Activated CD8-positive, alpha-beta memory T cell treated with anti-CD3 and anti-CD28 coated beads, Interleukin-2, amount 50 U/mL, for 1 hour (primary cell): ENCODE measurements at regions not wholly inside any gene's neighbourhood (a gene's known extent, or its start where the extent isn't known, plus 50 kb on each side); places are given as distances from the start of the nearest gene placed in this dataset.

Source experiments
- DNase-seq: peaks from one replicate; pipeline ENCODE4 v3.0.0-alpha.2; 2020; ENCODE audit errors: extremely low read depth

DNA sequence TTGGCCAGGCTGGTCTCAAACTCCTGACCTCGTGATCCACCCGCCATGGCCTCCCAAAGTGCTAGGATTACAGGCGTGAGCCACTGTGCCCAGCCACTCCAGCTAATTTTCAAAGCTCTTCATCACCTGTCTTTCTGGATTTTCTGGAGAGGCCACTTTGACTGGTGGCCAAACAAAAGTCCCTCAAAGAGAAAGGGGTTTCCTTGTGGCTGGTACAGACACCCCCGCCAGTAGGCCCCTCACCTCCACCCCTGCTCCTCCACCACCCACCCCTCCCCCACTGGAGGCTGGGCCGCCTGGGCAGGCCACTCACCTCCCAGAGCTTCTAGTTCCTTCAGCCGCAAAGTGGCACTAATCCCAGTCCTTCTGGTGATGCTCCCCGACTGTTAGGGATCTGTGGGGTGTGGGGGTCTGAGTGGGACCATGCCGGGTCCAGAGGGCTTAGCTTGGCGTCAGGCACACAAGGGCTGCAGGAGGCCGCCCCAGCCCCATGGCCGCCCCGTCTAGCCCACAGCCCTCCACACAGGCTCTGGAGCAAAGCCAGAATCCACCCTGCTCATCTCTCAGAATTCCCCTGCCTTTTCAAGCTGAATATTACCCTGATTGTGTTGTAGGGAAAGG lies 182.0 kb upstream of the IER5L start:
- no peak for DNase-seq

DNA sequence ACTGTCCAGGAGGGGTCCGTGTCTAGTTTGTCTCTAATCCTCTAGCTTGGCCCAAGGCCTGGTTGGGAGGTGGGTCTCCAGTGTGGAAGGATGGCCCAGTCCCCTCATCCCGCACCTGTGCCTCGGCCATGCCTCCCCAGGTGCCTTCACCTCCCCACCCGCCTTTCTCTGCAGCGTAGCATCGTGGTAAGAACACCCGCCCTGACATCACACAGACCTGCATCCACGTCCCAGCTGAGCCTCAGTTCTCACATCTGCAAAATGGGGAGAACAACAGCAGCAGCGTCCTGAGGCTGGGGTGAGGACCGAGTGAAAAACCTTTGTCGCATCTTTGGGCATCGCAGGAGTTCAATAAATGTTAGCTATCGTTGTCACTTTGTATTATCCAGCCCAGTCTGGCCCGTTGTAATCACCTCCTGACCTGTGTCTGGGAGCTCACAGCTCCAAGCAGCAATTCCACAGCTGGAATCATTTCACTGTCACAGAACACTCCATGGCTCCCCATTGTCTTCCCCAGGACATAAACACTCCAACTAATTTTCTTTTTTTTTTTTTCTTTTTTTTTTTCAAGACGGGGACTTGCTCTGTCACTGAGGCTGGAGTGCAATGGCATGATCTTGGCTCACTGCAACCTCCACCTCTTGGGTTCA lies 181.2 kb upstream of the IER5L start:
- no peak for DNase-seq

DNA sequence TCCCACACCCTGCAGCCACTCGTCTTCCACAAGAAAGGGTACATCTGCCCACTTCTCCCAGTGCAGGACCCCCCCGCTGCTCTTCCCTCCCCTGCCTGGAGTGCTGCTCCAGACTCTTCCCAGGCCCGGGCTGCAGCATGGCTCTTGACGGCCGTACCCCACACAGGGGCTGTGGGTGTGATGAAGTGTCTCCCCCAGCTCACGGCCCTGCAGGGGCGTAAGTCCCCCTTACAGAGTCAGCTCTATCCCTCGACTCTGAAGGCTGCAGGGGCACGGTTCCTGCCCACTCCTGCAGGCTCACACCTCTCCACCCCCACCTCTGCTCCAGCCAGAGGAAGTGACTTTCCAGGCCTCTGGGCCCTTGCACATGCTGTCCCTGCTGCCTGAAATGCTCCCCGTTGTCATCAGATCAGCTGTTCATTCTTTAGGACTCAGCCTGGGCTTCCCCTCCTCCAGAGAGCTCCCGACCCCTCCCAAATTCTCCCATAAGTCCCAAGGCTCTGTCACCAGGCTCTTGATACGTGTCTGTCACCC lies 180.6 kb upstream of the IER5L start:
- no peak for DNase-seq

DNA sequence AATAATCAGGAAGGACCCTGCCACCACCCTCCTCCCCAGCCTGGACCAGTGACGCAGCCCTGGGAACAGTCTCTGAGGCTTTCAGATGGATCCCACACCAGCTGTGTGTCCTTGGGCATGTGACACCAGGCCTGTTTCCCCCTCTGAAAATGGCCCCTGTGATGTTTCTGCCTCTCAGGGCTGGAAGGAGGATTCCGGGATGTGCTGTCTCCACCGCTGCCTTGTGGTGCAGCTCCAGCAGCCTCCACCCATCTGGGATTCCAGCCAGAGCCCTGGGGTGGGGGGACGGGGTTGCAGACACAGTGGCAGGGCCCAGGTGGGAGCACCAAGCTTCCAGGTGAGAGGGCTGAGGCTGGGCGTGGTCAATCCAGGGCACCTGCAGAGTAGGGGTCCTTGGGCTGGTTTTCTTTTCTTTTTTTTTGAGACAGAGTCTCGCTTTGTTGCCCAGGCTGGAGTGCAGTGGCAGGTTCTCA lies 179.7 kb upstream of the IER5L start:
- no peak for DNase-seq

DNA sequence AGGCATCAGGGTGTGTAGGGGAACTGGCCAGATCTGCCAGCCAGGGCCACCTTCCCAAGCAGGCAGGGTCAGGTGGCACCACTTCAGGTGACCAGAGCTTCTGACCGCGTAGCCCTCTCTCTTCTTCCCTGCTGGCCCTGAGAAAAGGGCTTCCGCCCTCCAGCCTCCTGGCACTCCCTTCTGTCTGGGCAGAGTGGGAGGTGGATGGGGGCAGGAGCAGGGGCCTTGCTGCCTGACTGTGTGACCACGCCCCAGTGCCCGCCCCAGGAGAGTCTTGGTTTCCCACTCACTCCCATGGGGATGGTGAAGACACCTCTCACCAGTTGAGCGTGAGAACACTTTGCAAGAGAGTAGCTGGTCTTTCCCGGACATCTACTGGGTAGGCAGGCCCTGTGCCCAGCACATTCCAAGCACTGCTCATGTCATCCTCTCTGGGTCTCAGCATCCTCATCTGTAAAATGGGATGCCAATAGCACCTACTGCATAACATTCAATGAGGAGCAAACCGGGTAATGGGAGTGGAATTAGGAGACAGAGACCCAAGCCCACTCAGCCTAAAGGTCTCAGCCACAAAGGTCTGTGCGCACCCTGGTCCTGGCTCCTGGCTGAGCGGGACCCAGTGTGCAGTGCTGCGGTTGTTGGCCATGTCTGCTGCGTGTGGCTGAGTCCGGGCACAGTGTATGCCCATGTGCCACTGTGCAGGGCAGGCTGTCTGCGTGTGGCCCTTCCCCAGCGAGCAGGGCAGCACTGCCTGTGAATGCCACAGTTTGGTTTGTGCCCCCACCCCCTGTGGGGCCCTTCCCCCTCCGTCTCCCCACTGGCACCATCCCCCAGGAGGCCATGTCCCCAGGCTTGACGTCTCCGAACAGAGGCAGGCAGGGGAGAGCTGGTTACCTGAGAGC lies 179.1 kb upstream of the IER5L start:
- no peak for DNase-seq

DNA sequence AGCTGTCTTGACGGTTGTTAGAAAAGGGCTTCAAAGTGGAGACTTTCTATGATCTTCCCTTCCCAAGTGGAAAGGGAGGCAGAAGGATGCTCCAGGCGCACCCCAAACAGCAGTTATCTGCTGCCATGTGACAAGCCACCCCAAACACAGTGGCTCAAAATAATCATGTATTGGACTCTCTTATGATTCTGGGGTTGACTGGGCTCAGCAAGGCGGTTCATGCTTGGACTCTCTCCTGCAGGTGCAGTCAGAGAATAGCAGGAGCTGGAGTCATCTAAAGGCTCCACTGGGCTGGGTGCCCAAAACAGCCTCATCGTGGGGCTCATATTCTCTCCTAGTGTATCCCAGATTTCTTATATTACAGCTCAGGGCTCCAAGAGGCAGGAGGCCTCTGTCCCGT lies 177.6 kb upstream of the IER5L start:
- DNase-seq: no peak

DNA sequence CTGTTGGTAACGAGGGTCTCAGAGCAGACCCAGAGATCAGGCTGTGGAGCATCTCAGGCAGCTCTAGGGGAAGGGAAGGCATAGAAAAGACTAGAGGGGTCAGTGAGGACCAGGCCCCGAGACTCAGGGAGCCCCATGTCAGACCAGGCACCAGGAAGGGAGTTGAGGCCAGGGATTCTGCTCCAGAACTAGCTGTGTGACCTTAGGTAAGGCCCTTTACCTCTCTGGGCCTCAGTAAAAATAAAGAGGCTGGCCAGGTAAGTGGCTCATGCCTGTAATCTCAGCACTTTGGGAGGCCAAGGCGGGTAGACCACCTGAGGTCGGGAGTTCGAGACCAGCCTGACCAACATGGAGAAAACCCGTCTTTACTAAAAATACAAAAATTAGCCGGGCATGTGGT lies 176.4 kb upstream of the IER5L start:
- DNase-seq: no peak

DNA sequence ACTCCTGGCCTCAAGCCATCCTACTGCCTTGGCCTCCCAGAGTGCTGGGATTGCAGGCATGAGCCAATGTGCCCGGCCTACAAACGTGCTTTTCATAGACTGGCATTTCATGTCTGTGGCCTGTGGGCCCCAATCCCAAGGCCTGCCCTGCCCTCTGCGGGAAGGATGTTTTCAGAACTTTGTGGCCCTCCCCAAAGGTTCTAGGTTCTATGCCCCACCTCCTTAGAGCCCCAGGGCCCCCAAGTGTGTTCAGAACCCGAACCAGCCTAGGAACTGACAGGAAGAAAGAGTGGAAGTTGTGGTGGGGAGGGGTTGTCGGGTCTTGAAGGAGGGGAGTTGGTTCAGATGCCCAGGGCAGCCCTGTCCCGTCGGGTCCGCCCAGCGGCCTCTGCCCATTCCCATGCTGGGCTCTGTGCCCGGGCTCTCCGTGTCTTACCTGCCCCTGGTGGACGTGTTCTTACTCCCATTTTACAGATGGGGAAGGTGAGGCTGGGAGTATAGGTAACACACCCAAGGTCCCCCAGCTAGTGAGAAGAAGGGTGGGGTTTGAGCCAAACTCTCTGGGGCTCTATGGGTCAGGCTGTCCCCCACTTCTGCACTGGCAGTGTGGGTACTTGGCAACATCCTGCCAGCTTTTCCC lies 175.8 kb upstream of the IER5L start:
- DNase-seq: no peak

DNA sequence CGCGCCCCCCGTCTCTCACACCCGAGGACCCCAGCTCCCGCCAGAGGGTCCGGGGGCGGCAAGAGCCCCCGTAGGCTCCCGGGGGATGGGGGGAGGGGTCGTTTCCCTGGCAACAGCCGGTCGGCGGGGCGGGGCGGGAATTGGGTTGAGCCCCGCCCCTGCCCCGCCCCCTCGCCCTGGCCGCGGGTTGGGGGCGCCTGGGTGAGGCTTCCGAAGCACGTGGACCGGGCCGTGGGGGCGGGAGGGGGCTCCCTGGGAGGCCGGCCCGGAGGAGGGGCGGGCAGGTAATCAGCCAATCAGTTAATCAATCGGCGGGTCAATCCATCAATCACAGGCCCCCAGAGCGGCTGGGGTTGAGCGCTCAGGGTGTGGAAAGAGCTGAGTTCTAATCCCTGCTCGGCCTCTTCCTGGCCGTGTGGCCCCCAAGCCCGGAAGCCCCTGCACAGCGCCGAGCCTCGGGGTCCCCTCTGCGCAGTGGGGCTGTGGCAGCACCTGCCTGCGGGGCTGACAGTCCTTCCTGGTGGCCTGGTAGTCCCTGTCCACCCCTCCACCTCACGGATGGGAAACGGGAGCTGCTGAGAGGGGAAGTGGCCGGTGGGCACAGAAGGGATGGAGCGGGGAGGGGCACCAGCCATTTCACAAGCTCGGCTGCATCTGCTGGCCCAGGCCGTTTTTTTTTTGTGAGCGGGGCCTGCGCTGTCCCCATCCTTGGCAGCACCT lies 174.2 kb upstream of the IER5L start:
- DNase-seq: no peak

DNA sequence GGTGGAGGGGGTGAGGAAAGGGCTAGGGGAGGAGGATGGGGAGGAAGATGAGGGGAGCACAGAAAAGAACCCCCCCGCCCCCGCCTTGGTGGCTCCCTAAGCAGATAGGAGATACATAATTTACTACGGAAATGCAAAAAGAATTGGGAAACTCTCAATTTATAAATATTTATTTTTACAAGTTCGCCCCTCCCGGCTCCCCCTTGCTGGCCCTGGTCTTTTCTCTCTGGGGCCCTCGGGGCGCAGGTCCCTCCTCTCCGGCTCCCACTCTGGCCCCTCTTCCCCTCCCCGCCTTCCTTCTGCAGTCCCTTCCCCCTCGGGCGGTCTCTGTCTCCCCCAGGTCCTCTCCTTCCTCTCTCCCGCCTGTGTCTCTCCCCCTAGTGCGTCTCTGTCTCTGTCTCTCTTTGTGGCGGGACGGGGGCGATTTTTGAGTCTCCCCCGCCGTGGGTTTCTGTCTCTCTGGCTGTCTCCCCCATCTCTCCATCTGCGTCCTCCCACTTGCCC lies 173.6 kb upstream of the IER5L start:
- no peak for DNase-seq

DNA sequence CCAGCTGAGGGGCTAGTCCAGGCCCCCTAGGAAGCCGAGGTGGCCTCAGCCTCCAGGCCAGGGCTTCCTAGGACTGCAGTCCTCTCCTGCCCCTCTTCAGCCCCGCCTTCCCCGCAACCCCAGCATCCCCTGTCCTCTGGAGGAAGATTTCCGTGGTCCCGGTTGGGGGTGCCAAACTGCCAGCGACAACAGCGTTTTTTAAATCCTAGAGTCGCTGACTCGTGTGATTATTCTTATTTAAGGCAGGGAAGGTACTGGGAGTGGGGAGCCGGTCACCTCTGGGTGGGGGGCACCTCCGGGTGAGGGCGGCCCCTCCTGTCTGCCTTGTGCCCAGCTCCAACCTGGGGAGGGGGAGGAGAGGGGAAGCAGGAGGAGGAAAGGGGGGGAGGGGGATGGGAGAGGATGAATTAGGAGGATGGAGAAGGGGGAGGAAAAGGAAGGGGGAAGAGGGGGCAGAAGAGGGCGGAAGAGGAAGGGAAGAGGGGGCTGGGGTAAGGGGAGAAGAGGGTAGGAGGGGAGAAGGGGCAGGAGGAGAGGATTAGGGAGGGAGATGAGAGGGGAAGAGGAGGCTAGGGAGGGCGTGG lies 173.1 kb upstream of the IER5L start:
- no peak for DNase-seq

DNA sequence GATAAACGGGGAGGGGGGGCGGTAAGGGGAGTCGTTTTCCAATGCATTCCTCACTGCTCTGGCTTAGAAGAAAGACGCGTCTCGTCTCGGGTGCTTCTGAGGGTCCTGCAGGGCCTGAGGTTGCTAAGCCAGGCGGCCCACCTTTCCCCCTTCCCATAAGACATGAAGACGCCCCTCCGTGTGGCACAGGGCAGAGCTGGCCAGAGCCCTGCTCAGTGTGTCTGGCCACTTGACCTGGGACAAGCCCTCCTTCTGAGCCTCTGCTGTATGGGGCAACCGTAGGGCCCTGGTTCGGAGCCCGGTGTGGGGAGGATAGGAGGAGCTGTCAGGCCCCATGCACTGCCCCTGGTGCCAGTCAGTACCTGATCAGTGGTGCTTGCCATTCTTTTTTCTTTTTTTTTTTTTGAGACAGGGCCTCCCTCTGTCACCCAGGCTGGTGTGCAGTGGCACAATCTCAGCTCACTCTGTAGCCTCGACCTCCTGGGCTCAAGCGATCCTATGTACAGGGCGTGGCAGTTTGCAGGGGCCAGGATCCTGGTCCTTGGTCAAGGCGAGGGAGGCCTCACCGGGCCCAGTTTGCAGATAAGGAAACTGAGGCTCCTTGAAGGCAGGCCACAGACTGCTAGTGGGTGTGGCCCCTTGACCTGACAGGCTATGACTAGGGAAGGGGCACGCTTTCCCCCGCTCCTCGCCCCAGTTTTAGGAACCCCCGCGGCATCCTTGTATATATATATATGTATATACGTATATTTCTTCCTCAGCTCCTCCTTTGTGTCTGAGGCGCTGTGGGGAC lies 172.3 kb upstream of the IER5L start:
- DNase-seq: no peak

DNA sequence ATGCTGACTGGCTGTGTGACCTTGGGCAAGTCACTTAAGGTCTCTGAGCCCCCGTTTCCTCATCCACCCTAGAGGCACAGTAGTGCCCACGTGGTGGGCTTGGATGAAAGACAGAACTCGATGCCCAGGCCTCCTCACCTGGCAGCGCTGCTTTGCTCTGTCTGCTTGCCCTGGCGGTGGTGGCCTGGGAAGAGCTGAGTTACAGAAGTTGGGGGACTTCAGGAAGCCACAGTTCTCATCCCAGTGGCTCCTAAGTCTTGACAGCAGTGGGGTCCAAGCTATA lies 171.5 kb upstream of the IER5L start:
- no peak for DNase-seq

DNA sequence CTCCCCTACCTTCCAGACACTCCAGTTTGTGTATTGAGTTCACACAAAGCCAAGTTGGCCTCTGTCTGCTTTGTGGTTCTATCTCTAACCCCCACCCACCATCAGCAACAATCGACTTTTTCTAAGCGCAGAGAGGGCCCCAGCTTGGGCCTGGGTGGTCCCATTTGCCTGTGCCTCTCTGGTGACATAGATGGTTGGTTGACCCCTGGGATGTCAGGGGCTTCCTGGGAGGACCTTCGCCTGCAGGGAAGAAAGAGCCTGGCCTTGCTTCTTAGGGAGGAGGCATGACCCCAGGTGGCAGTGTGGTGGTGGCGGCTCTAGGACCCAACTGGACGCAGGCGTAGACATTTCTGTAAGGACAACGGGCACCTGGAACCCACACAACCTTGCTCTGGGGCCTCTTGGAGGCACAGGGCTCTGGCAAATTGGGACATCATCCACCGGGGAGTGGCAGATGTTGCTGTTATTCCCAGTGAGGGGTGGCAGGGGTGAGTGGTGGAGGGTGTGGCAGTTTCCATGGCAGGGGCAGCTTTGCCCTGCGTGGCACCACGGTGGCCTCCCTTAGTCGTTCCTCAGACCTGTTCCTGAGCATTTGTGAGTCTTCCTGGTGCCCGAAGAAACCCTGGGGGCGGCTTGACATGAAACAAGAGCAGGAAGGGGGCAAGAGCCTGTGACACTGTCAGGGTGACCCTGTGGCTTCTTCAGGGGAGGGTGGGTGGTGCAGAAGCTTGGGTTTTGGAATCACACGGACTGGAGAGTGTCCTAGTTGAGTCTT lies 171.0 kb upstream of the IER5L start:
- DNase-seq: no peak

DNA sequence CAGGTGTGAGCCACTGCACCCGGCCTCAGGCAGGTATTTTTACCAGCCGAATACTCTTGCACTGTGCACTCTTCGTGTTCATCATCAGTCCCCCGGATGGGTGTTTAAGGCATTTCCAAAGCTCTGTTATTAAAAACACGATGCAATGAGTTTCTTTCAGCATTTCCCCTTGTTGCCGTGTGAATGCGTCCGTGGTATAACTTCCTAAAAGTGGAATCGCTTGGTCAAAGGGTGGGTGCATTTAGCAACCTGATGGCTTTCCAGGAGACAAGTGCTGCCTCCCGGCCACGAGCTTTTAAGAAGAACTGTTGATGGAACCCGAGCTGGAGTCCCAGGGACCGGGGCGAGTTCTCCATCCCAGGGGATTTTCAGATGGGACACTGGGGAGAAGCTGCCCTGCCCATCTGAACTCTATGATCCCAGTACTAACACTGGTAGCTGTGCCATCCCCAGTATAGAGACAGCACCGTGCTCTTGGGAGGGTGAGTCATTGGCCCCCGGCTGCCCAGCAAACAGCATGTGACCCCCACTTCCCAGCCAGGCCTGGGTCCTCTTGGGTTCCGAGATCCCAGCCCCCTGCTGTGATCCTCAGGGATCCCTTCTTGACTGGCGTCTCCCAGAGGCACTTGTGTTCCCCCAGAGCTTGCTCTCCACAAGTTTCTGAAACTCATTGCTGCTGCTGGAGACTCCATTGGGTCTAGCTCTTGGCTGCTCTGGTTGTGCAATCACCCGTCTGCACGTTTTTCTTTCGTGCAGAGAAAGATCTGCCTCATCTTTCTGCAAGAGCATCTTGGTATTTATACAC lies 169.5 kb upstream of the IER5L start:
- no peak for DNase-seq

DNA sequence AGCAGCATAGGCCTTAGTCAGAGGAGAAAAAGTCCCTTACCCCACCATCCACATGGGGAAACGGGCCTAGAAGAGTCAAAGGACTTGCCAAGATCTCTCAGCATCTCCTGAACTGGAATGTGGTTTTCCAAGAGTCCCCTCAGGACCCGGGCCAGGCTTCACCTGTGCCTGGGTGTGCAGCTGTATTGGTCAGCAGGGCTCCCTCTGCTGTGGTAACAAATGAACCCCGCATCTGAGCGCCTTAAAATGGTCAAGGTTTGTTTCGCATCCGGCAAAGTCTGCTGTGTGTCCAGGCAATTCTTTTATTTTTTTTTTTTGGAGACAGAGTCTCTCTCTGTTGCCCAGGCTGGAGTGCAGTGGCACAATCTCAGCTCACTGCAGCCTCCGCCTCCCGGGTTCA lies 168.0 kb upstream of the IER5L start:
- DNase-seq: no peak

DNA sequence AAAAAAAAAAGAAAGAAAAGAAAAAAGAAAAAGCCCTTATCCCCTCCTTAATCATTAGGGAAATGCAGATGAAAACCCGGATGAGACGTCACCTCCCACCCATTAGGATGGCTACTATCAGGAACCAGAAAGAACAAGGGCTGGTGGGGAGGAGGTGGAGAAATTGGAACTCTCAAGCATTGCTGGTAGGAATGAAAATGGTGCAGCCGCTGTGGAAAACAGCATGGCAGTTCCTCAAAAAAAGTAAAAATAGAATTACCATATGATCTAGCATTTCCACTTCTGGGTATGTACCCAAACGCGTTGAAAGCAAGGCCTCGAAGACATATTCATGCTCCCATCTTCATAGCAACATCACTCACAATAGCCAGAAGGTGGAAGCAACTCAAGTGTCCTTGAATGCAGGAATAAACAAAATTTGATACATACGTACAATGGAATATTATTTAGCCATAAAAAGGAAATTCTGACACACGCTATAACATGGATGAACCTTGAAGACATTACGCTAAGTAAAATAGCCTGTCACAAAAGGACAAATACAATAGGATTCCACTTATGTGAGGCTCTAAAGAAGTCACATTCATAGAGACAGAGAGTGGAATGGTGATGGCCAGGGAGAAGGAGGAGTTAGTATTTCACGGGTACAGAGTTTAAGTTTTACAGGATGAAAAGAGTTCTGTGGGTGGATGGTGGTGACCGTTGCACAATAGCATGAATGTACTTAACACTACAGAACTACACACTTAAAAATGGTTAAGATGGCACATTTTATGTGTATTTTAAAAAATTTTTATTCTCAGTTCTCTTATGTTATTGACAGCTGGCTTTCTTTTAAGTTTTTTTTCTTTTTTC lies 166.8 kb upstream of the IER5L start:
- DNase-seq: no peak
